Pancreas (tissue), 10 donors: ENCODE measurements at regions not wholly inside any gene's neighbourhood (a gene's known extent, or its start where the extent isn't known, plus 50 kb on each side); places are given as distances from the start of the nearest gene placed in this dataset.
"Not testable (repeated sequence)": the region's sequence is repeated elsewhere in the genome, so short reads cannot be mapped to it uniquely, and the experiment has no call there.

Source experiments
- ATAC-seq, 4 donors: fragments of 200-7000 bp; cut with Tn5 transposase; one replicate each; pipeline versions ENCODE4 v1.8.0 to v1.9.1; 2020; ENCODE audit warnings: mild to moderate bottlenecking in 4 of 4, moderate library complexity in 4 of 4
- DNase-seq, 6 donors: peaks; one replicate each; pipeline ENCODE4 v3.0.0-alpha.2; 2020
- FAIRE-seq: peaks from 2 replicates; lab custom pipeline; 2012; peaks lifted over from hg19 to GRCh38; lab: Jason Lieb, UNC
- H3K27ac ChIP-seq, 4 donors: fragments of 200-600 bp; sonication (generic); 1 replicate in 3 of 4; 2 replicates in 1 of 4; pipeline versions ENCODE4 v1.5.0 to v1.8.0; 2020
- H3K27me3 ChIP-seq, 4 donors: fragments of 200-600 bp; one replicate each; pipeline ENCODE4 v1.8.0; 2021
- H3K36me3 ChIP-seq, 3 donors: fragments of 200-600 bp; sonication (generic) in 1 of 3; one replicate each; pipeline versions ENCODE4 v1.5.0 to v1.8.0; 2020 to 2021
- H3K4me1 ChIP-seq, 3 donors: fragments of 200-600 bp; one replicate each; pipeline ENCODE4 v1.8.0; 2021
- H3K4me3 ChIP-seq, 4 donors: fragments of 200-600 bp; sonication (generic) in 2 of 4; one replicate each; pipeline versions ENCODE4 v1.5.0 to v1.8.0; 2020 to 2021
- H3K9me3 ChIP-seq, 4 donors: fragments of 200-600 bp; one replicate each; pipeline ENCODE4 v1.8.0; 2021
- WGBS, 2 donors: extraction: QIAGEN DNeasy Blood & Tissue Kit; methylation state at CpG; one replicate each; pipeline ENCODE4 v1.1.7; 2013; 5-methylcytosine and 5-hydroxymethylcytosine counted together
- intact Hi-C, 3 donors: fragments of 100-400 bp; cut with DNase I; formaldehyde crosslinking; loops; one replicate each; pipeline versions ENCODE4 v1.11.1 to v1.14.2; 2022
- TF ChIP-seq, protein P1 (sequence below), 4 donors: fragments of 200-600 bp; sonication (generic) in 3 of 4; IDR thresholded peaks; one replicate each; pipeline versions ENCODE4 v1.5.0 to v1.8.0; 2021; ENCODE audit warnings: antibody characterized with exemption in 4 of 4
- donor health status: healthy with polysubstance abuse.
- donor health status: DM: no; HTN: no; CAD: no; lungs with moderate emphysema.
- donor health status: DM: no; HTN: no; CAD: no.
- donor health status: control.
- donor health status: control.
- donor health status: Bipolar disorder and iron deficiency.
- donor health status: DM: yes; HTN: yes; CAD: no.
- donor health status: DM: no; HTN: no; CAD: no.
- donor health status: DM: no; HTN: no; CAD: no.
- donor health status: DM: yes; HTN: yes; CAD: no.

DNA sequence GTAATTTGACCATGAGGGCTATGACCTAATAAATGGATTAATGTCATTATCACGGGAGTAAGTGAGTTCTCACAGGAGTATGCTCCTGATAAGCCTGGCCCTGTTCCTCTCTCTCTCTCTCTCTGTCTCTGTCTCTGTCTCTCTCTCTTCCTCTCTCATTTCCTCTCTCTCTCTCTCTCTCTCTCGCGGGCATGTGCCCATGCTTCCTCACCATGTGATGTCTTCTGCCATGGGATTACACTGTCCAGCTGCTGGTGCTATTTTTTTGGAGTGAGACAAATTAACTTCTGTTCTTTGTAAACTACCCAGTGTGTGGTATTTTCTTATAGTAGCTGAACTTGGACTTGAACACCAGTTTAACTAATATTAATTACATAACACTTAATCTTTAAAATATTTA is 374.3 kb upstream of the GJE1 start:
- no peak overlapping the region for H3K4me3 ChIP-seq
- no peaks in the 10 kb centered on the region for H3K4me1 ChIP-seq
- no peaks in the 10 kb centered on the region for H3K9me3 ChIP-seq
- intact Hi-C loops: no loop called here
- 49 to 54% methylated on average over 3 of the region's 3 CpGs for WGBS, 2 donors
- FAIRE-seq (no peak), DNase-seq (no peak), ATAC-seq (no peak)
- H3K27ac ChIP-seq: no peak overlapping the region
- H3K36me3 ChIP-seq: no peaks in the 10 kb centered on the region
- H3K27me3 ChIP-seq: no peaks in the 10 kb centered on the region
- TF ChIP-seq, protein P1, sequence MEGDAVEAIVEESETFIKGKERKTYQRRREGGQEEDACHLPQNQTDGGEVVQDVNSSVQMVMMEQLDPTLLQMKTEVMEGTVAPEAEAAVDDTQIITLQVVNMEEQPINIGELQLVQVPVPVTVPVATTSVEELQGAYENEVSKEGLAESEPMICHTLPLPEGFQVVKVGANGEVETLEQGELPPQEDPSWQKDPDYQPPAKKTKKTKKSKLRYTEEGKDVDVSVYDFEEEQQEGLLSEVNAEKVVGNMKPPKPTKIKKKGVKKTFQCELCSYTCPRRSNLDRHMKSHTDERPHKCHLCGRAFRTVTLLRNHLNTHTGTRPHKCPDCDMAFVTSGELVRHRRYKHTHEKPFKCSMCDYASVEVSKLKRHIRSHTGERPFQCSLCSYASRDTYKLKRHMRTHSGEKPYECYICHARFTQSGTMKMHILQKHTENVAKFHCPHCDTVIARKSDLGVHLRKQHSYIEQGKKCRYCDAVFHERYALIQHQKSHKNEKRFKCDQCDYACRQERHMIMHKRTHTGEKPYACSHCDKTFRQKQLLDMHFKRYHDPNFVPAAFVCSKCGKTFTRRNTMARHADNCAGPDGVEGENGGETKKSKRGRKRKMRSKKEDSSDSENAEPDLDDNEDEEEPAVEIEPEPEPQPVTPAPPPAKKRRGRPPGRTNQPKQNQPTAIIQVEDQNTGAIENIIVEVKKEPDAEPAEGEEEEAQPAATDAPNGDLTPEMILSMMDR (IDR thresholded peaks at IDR 0.05): no peak

DNA sequence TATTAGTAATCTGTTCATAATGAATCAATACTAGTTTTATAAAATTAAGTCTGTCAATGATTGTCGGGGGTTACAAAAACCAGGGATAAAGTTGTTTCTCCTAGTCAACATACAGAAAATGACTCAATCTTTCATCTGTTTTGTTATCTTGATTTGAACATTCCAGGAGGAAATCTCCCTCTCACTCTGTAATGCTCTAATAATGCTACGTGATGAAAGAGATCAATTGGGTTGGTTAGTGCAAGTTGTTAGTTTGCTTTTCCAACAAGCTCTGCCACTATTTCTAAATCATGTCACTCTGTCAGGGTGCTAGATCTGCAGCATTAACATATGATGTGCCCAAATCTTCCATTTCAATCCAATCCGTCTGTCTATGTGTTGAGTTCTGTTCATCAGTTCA is 379.5 kb upstream of the GJE1 start:
- H3K27ac ChIP-seq: no peak overlapping the region
- no peaks in the 10 kb centered on the region for H3K36me3 ChIP-seq
- ATAC-seq (no peak), DNase-seq (no peak), FAIRE-seq (no peak)
- H3K27me3 ChIP-seq: no peaks in the 10 kb centered on the region
- H3K9me3 ChIP-seq: no peaks in the 10 kb centered on the region
- intact Hi-C loops: no loop called here
- 28 to 42% methylated on average over 3 of the region's 3 CpGs for WGBS, 2 donors
- H3K4me3 ChIP-seq: no peak overlapping the region
- no peaks in the 10 kb centered on the region for H3K4me1 ChIP-seq
- TF ChIP-seq, protein P1 (IDR thresholded peaks at IDR 0.05): no peak

DNA sequence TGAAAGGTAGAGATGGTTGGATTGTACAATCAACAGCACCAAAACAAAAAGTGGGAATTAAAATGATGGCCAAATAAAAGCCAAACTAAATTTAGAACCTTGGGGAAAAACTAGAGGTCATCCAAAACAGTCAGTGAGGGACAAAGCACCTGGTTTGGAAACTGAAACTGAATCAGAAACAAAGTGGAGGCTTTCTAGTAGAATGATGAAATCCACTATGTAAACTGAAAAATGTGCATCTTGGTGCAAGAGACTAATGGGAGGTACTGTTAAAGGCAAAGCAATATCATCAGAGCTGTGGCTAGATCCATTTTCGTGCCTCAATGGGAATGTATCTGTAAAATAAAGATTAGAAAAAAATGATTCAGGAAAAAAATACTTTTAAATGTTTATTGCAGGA is 380.0 kb upstream of the GJE1 start:
- Histone ChIP-seq H3K36me3 (no peaks in the 10 kb centered on the region), H3K4me3 (no peak overlapping the region), H3K27me3 (no peaks in the 10 kb centered on the region), H3K27ac (no peak overlapping the region), H3K4me1 (no peaks in the 10 kb centered on the region), H3K9me3 (no peaks in the 10 kb centered on the region)
- FAIRE-seq (no peak), DNase-seq (no peak), ATAC-seq (no peak)
- WGBS, 2 donors: 31 to 35% methylated on average over 1 of the region's 1 CpG
- intact Hi-C loops: no loop called here
- TF ChIP-seq, protein P1 (IDR thresholded peaks at IDR 0.05): no peak

DNA sequence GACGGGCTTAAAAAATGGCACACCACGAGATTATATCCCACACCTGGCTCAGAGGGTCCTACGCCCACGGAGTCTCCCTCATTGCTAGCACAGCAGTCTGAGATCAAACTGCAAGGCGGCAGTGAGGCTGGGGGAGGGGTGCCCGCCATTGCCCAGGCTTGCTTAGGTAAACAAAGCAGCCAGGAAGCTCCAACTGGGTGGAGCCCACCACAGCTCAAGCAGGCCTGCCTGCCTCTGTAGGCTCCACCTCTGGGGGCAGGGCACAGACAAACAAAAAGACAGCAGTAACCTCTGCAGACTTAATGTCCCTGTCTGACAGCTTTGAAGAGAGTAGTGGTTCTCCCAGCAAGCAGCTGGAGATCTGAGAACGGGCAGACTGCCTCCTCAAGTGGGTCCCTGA is 386.4 kb upstream of the GJE1 start:
- DNase-seq: not testable (repeated sequence)

DNA sequence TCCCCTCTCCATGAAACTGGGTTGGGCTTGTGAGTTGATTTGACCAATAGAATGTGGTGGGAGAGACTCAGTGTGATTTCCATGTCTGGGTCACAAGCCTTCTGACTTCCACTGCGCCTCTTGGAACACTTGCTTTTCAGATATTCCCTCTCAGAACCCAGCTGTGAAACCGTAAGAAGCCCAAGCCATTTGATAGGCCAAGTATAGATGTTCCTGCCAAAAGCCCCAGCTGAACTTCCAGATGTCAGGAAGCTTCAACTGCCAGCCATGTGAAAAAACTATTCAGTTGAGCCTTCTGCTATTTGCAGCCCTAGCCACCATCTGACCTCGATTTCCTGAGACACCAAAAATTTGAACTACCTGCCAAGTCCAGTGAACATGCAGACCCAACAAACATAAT is 387.8 kb upstream of the GJE1 start:
- 39 to 51% methylated on average over 3 of the region's 3 CpGs for WGBS, 2 donors
- ATAC-seq: no peak

More for the DNA sequence above, 386.4 kb upstream of the GJE1 start:
- H3K27me3 ChIP-seq, H3K4me1 ChIP-seq, H3K36me3 ChIP-seq, ATAC-seq, H3K27ac ChIP-seq, intact Hi-C loops, FAIRE-seq, H3K4me3 ChIP-seq, H3K9me3 ChIP-seq: not testable (repeated sequence)
- WGBS, 2 donors: 51 to 65% methylated on average over 7 of the region's 7 CpGs

More for the DNA sequence above, 387.8 kb upstream of the GJE1 start:
- FAIRE-seq (no peak), DNase-seq (no peak)
- no peak overlapping the region for H3K27ac ChIP-seq
- intact Hi-C loops: no loop called here
- H3K9me3 ChIP-seq: no peaks in the 10 kb centered on the region
- TF ChIP-seq, protein P1 (IDR thresholded peaks at IDR 0.05): no peak
- H3K36me3 ChIP-seq: no peaks in the 10 kb centered on the region
- H3K4me1 ChIP-seq: no peaks in the 10 kb centered on the region
- no peaks in the 10 kb centered on the region for H3K27me3 ChIP-seq
- no peak overlapping the region for H3K4me3 ChIP-seq
